ENCODE measurements at regions not wholly inside any gene's neighbourhood (a gene's known extent, or its start where the extent isn't known, plus 50 kb on each side); places are given as distances from the start of the nearest gene placed in this dataset.
A peak's percentile ranks its signal among the peaks of the same experiment; 100 is the strongest.

GRCh38 chr4:17283832-17284231 is 228.1 kb downstream of the QDPR start:
- Histone ChIP-seq H2BK120ac (ENCODE audit: low read depth, low read length) (no peak overlapping the region), H2BK12ac (ENCODE audit: low read length in 2 of 2) (no peak overlapping the region), H3K9ac (ENCODE audit: low read length) (no peak overlapping the region), H3K14ac (ENCODE audit: low read length in 2 of 2) (no peak overlapping the region), H3K27ac (ENCODE audit: low read length, poor library complexity, severe bottlenecking) (no peak overlapping the region), H2AFZ (ENCODE audit: low read depth, low read length) (no peak overlapping the region), H3K4me1 (ENCODE audit: control insufficient read depth, insufficient read depth, low read depth, low read length) (no peaks in the 10 kb centered on the region), H3K4ac (ENCODE audit: low read depth in 1 of 2, low read length in 2 of 2) (no peak overlapping the region), H3K79me1 (replicated peaks; ENCODE audit: low read length, poor library complexity, severe bottlenecking) (no peaks in the 10 kb centered on the region), H4K8ac (ENCODE audit: low read length) (no peak overlapping the region), H4K91ac (ENCODE audit: low read length) (no peak overlapping the region), H3K36me3 (ENCODE audit: control insufficient read depth in 1 of 2, insufficient read depth in 2 of 2, low read depth in 1 of 2, low read length in 2 of 2) (no peaks in the 10 kb centered on the region), H3K18ac (ENCODE audit: low read depth in 1 of 2, low read length in 2 of 2) (no peak overlapping the region), H2AK5ac (ENCODE audit: low read length, severe bottlenecking) (no peak overlapping the region), H3K4me2 (ENCODE audit: low read length, poor library complexity, severe bottlenecking) (no peak overlapping the region), H2BK5ac (ENCODE audit: low read depth, low read length, poor library complexity, severe bottlenecking) (no peak overlapping the region), H3K9me3 (ENCODE audit: control insufficient read depth, low read length) (no peaks in the 10 kb centered on the region), H3K27me3 (ENCODE audit: control insufficient read depth in 1 of 2, insufficient read depth in 1 of 2, low read length in 2 of 2) (no peaks in the 10 kb centered on the region), H3K23ac (ENCODE audit: low read length in 2 of 2) (no peak overlapping the region), H3K4me3 (ENCODE audit: insufficient read depth in 1 of 2, low read depth in 1 of 2, low read length in 2 of 2) (no peak overlapping the region), H2BK15ac (ENCODE audit: low read depth, poor library complexity, severe bottlenecking) (no peak overlapping the region)
- DNase-seq, result no peak
- 89% methylated on average over 4 of the region's 4 CpGs for WGBS

GRCh38 chr4:17283251-17283650 is 228.6 kb downstream of the QDPR start:
- Histone ChIP-seq H3K4me3 (ENCODE audit: insufficient read depth in 1 of 2, low read depth in 1 of 2, low read length in 2 of 2) (no peak overlapping the region), H2BK15ac (ENCODE audit: low read depth, poor library complexity, severe bottlenecking) (no peak overlapping the region), H3K4me2 (ENCODE audit: low read length, poor library complexity, severe bottlenecking) (no peak overlapping the region), H3K18ac (ENCODE audit: low read depth in 1 of 2, low read length in 2 of 2) (no peak overlapping the region), H2BK12ac (ENCODE audit: low read length in 2 of 2) (no peak overlapping the region), H3K23ac (ENCODE audit: low read length in 2 of 2) (no peak overlapping the region), H3K9me3 (ENCODE audit: control insufficient read depth, low read length) (no peaks in the 10 kb centered on the region), H3K79me1 (replicated peaks; ENCODE audit: low read length, poor library complexity, severe bottlenecking) (no peaks in the 10 kb centered on the region), H3K27ac (ENCODE audit: low read length, poor library complexity, severe bottlenecking) (no peak overlapping the region), H2BK5ac (ENCODE audit: low read depth, low read length, poor library complexity, severe bottlenecking) (no peak overlapping the region), H2BK120ac (ENCODE audit: low read depth, low read length) (no peak overlapping the region), H3K4ac (ENCODE audit: low read depth in 1 of 2, low read length in 2 of 2) (no peak overlapping the region), H3K14ac (ENCODE audit: low read length in 2 of 2) (no peak overlapping the region), H4K91ac (ENCODE audit: low read length) (no peak overlapping the region), H3K9ac (ENCODE audit: low read length) (no peak overlapping the region), H2AK5ac (ENCODE audit: low read length, severe bottlenecking) (no peak overlapping the region), H2AFZ (ENCODE audit: low read depth, low read length) (no peak overlapping the region), H3K36me3 (ENCODE audit: control insufficient read depth in 1 of 2, insufficient read depth in 2 of 2, low read depth in 1 of 2, low read length in 2 of 2) (no peaks in the 10 kb centered on the region), H3K4me1 (ENCODE audit: control insufficient read depth, insufficient read depth, low read depth, low read length) (no peaks in the 10 kb centered on the region), H3K27me3 (ENCODE audit: control insufficient read depth in 1 of 2, insufficient read depth in 1 of 2, low read length in 2 of 2) (no peaks in the 10 kb centered on the region), H4K8ac (ENCODE audit: low read length) (no peak overlapping the region)
- 91% methylated on average over 7 of the region's 7 CpGs for WGBS
- no peak for DNase-seq

GRCh38 chr4:17280261-17281018 is 231.4 kb downstream of the QDPR start:
- Histone ChIP-seq H2BK5ac (ENCODE audit: low read depth, low read length, poor library complexity, severe bottlenecking) (no peak overlapping the region), H3K27me3 (ENCODE audit: control insufficient read depth in 1 of 2, insufficient read depth in 1 of 2, low read length in 2 of 2) (no peaks in the 10 kb centered on the region), H3K79me1 (replicated peaks; ENCODE audit: low read length, poor library complexity, severe bottlenecking) (no peaks in the 10 kb centered on the region), H2BK120ac (ENCODE audit: low read depth, low read length) (no peak overlapping the region), H2BK15ac (ENCODE audit: low read depth, poor library complexity, severe bottlenecking) (no peak overlapping the region), H3K23ac (ENCODE audit: low read length in 2 of 2) (no peak overlapping the region), H3K27ac (ENCODE audit: low read length, poor library complexity, severe bottlenecking) (no peak overlapping the region), H3K4me1 (ENCODE audit: control insufficient read depth, insufficient read depth, low read depth, low read length) (no peaks in the 10 kb centered on the region), H3K14ac (ENCODE audit: low read length in 2 of 2) (no peak overlapping the region), H4K8ac (ENCODE audit: low read length) (no peak overlapping the region), H3K4me3 (ENCODE audit: insufficient read depth in 1 of 2, low read depth in 1 of 2, low read length in 2 of 2) (no peak overlapping the region), H3K9me3 (ENCODE audit: control insufficient read depth, low read length) (no peaks in the 10 kb centered on the region), H3K18ac (ENCODE audit: low read depth in 1 of 2, low read length in 2 of 2) (no peak overlapping the region), H4K91ac (ENCODE audit: low read length) (no peak overlapping the region), H2BK12ac (ENCODE audit: low read length in 2 of 2) (no peak overlapping the region), H3K9ac (ENCODE audit: low read length) (no peak overlapping the region), H3K4ac (ENCODE audit: low read depth in 1 of 2, low read length in 2 of 2) (no peak overlapping the region), H3K4me2 (ENCODE audit: low read length, poor library complexity, severe bottlenecking) (no peak overlapping the region), H2AFZ (ENCODE audit: low read depth, low read length) (no peak overlapping the region), H2AK5ac (ENCODE audit: low read length, severe bottlenecking) (no peak overlapping the region), H3K36me3 (ENCODE audit: control insufficient read depth in 1 of 2, insufficient read depth in 2 of 2, low read depth in 1 of 2, low read length in 2 of 2) (no peaks in the 10 kb centered on the region)
- WGBS, result 100% methylated on average over 1 of the region's 6 CpGs
- DNase-seq, result no peak

- 21% methylated on average over 6 of the region's 6 CpGs for WGBS
- Histone ChIP-seq H2AK5ac (ENCODE audit: low read length, severe bottlenecking) (no peak overlapping the region), H3K4me1 (ENCODE audit: control insufficient read depth, insufficient read depth, low read depth, low read length) (no peaks in the 10 kb centered on the region), H2BK120ac (ENCODE audit: low read depth, low read length) (no peak overlapping the region), H4K91ac (ENCODE audit: low read length) (no peak overlapping the region), H3K9ac (ENCODE audit: low read length) (peak overlapping the region; percentile 68), H3K27me3 (ENCODE audit: control insufficient read depth in 1 of 2, insufficient read depth in 1 of 2, low read length in 2 of 2) (no peaks in the 10 kb centered on the region), H2BK5ac (ENCODE audit: low read depth, low read length, poor library complexity, severe bottlenecking) (no peak overlapping the region), H2BK12ac (ENCODE audit: low read length in 2 of 2) (peak overlapping the region; percentile 78 to 90), H4K8ac (ENCODE audit: low read length) (peak overlapping the region; percentile 93), H3K14ac (ENCODE audit: low read length in 2 of 2) (no peak overlapping the region), H3K23ac (ENCODE audit: low read length in 2 of 2) (no peak overlapping the region), H3K18ac (ENCODE audit: low read depth in 1 of 2, low read length in 2 of 2) (peak overlapping the region in 1 of 2 experiments; percentile 70), H2BK15ac (ENCODE audit: low read depth, poor library complexity, severe bottlenecking) (no peak overlapping the region), H3K36me3 (ENCODE audit: control insufficient read depth in 1 of 2, insufficient read depth in 2 of 2, low read depth in 1 of 2, low read length in 2 of 2) (no peaks in the 10 kb centered on the region), H3K9me3 (ENCODE audit: control insufficient read depth, low read length) (no peaks in the 10 kb centered on the region), H3K4me2 (ENCODE audit: low read length, poor library complexity, severe bottlenecking) (no peak overlapping the region), H3K27ac (ENCODE audit: low read length, poor library complexity, severe bottlenecking) (no peak overlapping the region), H3K4ac (ENCODE audit: low read depth in 1 of 2, low read length in 2 of 2) (peak overlapping the region in 1 of 2 experiments; percentile 91), H3K4me3 (ENCODE audit: insufficient read depth in 1 of 2, low read depth in 1 of 2, low read length in 2 of 2) (no peak overlapping the region), H2AFZ (ENCODE audit: low read depth, low read length) (no peak overlapping the region), H3K79me1 (replicated peaks; ENCODE audit: low read length, poor library complexity, severe bottlenecking) (no peaks in the 10 kb centered on the region)
- DNase-seq, result peak; percentile 32
Measured at GRCh38 chr4:17276776-17277175, 235.1 kb downstream of the QDPR start.

Data from mesenchymal stem cell (in vitro differentiated cells and primary cell).